CD4-positive, alpha-beta T cell treated with Interleukin-6 for 4 hours (primary cell): ENCODE measurements at regions not wholly inside any gene's neighbourhood (a gene's known extent, or its start where the extent isn't known, plus 50 kb on each side); places are given as distances from the start of the nearest gene placed in this dataset.

ENCODE experiments used
- DNase-seq: peaks from one replicate; pipeline ENCODE4 v3.0.0-alpha.2; 2020; ENCODE audit warnings: mixed read lengths

GRCh38 chr13:26965952-26966700, 205.5 kb downstream of the USP12 start:
- no peak for DNase-seq

GRCh38 chr13:26964278-26965250, 204.0 kb upstream of the GPR12 start:
- no peak for DNase-seq

- no peak for DNase-seq
Observed at GRCh38 chr13:26962671-26963070, 202.1 kb upstream of the GPR12 start.

GRCh38 chr13:26961890-26962615, 201.5 kb upstream of the GPR12 start:
- DNase-seq = no peak

GRCh38 chr13:26957182-26957581, 196.6 kb upstream of the GPR12 start:
- no peak for DNase-seq

GRCh38 chr13:26956522-26957142, 196.0 kb upstream of the GPR12 start:
- DNase-seq = no peak

- no peak for DNase-seq
Observed at GRCh38 chr13:26954976-26955375, 194.4 kb upstream of the GPR12 start.

- DNase-seq = no peak
Observed at GRCh38 chr13:26953291-26953690, 192.7 kb upstream of the GPR12 start.

- no peak for DNase-seq
Observed at GRCh38 chr13:26952551-26953143, 192.1 kb upstream of the GPR12 start.

GRCh38 chr13:26951581-26952177, 191.1 kb upstream of the GPR12 start:
- no peak for DNase-seq

GRCh38 chr13:26950968-26951367, 190.4 kb upstream of the GPR12 start:
- DNase-seq = no peak

- DNase-seq = no peak
Observed at GRCh38 chr13:26950546-26950945, 190.0 kb upstream of the GPR12 start.

GRCh38 chr13:26949701-26950502, 189.3 kb upstream of the GPR12 start:
- no peak for DNase-seq

- no peak for DNase-seq
Observed at GRCh38 chr13:26948353-26948752, 187.8 kb upstream of the GPR12 start.

GRCh38 chr13:26946684-26947343, 186.2 kb upstream of the GPR12 start:
- DNase-seq = no peak

GRCh38 chr13:26943748-26944147, 183.2 kb upstream of the GPR12 start:
- no peak for DNase-seq

GRCh38 chr13:26942184-26942583, 181.6 kb upstream of the GPR12 start:
- DNase-seq = no peak

GRCh38 chr13:26941345-26942174, 181.0 kb upstream of the GPR12 start:
- DNase-seq = no peak

GRCh38 chr13:26934096-26934495, 173.5 kb upstream of the GPR12 start:
- no peak for DNase-seq

- DNase-seq = no peak
Observed at GRCh38 chr13:26932465-26932864, 171.9 kb upstream of the GPR12 start.
